Fibroblast of gingiva (primary cell): ENCODE measurements at regions not wholly inside any gene's neighbourhood (a gene's known extent, or its start where the extent isn't known, plus 50 kb on each side); places are given as distances from the start of the nearest gene placed in this dataset.

Experiments
- DNase-seq: peaks from one replicate; pipeline ENCODE4 v3.0.0-alpha.2; 2011; ENCODE audit warnings: low read depth

GRCh38 chr20:40738976-40739375 lies 49.9 kb upstream of the MAFB start:
- no peak for DNase-seq

GRCh38 chr20:40739841-40740240 lies 50.8 kb upstream of the MAFB start:
- DNase-seq: no peak

- peak; percentile 48 for DNase-seq
Measured at GRCh38 chr20:40741507-40742106, 52.6 kb upstream of the MAFB start.

GRCh38 chr20:40743141-40743775 lies 54.2 kb upstream of the MAFB start:
- DNase-seq: no peak

DNA sequence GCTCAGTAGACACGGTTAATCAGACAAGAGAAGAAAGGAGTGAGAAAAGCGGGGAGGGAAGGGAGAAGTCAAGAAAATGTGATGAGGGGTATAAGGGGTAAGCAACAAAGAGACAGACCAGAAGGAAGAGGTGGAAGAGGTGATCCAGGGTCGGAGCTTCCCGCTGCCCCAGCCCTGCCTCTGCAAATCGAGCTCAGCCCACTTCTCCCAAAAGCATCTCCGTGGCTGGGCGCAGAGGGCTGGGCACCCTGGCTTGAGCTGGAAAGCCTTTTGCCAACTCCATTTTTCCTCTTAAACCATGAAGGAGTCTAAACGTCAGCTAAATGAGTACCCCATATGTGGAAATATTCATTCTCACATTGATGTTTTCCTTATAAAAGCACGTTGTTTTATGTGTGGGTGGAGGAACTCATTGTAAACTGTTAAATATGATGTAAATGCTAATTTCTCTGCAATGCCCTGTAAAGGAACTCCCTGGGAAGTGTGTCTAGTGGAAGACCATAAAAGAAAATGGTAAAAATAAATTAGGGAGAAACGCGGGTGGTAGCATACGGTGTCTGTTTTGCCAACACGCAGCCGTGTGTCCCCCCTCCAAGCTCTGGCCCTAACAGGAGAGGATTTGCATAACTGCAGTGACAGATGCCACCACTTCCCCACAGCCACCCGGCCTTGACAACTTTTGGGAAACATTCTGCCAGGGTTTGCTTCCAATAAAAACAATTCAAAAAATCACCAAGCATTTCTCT lies 55.2 kb upstream of the MAFB start:
- DNase-seq: no peak

DNA sequence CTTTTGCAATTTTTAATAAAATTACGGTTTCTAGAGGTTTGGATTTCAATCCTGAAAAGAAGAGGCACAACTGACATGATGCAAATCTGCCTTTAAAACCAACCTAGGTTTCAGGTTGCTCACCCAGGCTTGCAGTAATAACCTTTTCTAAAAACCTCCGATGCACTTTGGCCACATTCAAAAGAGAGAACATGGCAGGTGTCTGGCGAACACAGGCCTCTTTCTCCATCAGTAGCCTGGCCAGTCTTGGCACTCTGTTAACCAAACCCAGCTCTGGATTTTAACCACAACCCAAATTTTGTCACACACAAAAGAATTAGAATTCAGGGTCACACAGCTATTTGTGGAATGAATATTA lies 55.8 kb upstream of the MAFB start:
- no peak for DNase-seq

DNA sequence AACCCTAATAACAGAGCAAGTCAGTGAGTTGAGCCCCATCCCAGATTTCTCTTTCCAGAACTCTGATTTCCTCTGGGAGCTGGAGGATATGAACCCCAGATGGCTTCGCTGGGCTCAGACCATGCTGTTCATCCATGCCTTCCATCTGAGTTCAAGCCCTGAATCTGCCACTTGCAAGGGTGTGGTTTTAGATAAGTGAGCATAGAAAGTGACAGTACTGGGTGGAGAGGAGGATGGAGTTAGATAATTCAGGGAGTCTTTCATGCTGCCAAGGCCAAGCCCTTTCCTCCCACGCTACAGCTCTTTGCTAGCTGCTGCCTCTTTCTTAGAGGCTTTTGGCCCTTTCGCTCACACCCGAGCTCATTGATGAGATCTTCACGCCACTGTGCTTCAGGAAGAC lies 57.2 kb upstream of the MAFB start:
- DNase-seq: no peak

GRCh38 chr20:40748182-40748581 lies 59.1 kb upstream of the MAFB start:
- DNase-seq: no peak

- DNase-seq: peak; percentile 15
Measured at GRCh38 chr20:40749985-40750506, 61.0 kb upstream of the MAFB start.

GRCh38 chr20:40750541-40751035 lies 61.6 kb upstream of the MAFB start:
- no peak for DNase-seq

DNA sequence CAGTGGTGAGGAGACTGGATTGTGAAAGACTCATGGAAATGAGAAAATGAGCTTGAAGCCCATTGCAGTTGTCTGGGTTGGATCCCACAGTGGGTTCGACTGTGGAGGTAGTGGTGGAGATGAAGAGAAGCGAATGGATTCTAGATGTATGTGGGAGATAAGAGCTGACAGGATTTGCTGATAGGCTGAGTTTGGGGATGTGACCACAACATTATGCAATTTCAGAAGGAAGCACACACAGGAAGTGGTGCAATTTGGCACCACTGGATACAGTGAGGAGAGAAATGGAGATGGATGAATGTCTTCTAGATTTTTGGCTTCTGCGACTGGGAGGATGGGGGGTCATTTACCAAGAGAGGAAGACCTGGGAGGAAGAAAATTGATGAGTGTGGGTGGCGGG lies 64.4 kb upstream of the MAFB start:
- DNase-seq: no peak

GRCh38 chr20:40754339-40754943 lies 65.4 kb upstream of the MAFB start:
- peak; percentile 77 for DNase-seq

DNA sequence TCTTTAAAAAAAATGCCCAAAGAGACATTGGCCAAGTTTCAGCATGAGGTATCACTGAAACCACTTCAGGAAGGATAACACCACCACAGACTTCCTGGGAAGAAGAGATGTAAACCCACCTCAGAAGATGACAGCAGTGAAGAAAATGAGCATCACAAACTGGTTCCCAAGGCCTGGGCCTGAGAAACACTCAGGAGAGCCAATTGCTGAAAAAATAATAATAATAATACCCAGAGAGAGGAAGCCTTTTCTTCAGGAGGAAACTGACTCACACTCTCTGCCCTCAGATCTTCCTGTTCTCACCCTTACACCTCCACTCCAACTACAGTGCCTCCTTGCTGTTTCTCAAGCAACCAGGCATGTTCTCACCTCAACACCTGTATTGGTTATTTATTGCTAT lies 68.1 kb upstream of the MAFB start:
- DNase-seq: no peak

DNA sequence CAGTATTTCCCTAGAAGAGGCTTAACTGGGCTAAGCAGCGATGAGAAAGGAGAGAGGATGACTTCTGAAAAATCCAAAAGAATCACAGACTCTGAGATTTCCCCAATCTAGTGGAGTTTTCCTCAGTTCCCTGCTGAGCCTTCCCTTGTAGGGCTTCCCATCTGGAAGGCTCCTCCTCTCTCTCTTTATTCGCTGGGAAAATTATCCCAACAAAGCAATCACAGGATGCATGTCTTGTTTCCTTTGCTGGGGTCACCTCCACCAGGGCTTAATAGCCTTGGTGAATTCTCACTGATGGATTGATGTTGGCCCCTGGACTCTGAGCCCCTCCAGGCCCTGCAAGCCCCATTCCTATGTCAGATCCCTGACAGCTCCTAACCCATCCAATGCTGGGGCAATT lies 69.8 kb upstream of the MAFB start:
- no peak for DNase-seq

- no peak for DNase-seq
Measured at GRCh38 chr20:40760399-40760798, 71.4 kb upstream of the MAFB start.

DNA sequence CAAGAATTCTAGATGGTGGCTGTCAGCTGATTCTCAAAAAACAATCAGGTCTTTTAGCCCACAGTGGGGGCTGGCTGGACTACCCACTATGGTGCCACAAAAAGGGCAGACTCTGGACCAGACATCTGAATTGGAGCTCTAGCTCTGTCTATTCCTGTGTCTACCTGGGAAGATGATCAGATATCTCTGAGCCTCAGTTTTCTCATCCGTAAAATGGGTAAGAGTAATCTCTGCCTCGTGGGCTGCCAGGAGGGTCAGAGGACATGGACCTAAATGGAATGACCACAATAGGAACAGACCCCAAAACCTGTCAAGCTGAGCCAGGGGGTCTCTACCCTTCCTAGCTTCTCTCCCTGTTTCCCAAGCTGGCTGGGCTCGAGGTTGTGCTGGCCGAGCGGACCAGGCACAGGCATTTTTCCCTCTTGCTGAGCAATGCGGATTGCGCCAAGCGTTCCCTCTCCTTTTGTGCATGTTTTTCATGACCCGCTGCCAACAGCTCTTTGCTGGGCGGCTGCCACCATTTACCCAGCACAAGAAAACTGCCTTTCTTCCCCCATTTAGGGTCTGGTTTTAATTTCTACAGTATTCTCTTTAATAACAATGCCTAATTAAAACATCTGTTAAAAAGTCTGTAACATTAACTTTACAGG lies 74.7 kb upstream of the MAFB start:
- DNase-seq: peak; percentile 90

DNA sequence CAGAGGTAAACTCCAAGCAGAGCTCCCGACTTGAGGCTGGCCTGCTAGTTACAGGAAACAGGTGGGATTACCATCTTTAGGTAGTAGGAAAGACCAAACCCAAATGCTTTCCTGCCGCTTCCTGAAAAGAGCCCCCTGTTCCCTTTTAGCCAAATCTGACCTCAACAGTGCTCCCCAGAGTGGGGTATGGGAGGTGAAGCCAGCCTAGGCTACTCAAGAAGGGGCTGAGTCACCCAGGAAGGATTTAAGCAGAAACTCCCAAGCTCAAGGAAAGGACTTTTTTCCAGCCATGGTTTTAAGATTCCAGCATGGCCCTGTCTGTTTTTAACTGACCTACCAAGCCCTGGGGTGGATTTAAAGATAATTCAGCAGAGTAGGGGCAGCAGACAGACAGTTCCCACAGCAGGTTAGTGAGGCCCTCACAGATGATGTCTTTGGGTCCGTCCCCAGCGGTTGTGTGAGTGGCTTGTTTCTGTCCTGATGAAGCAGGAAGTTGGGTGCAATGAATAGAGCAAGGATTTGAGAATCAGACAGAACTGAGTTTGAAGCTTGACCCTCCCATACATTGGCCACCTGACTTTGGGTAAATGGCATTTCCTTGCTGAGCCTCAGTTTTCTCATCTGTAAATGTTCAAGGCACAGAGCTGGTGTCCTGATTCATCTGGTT lies 76.9 kb upstream of the MAFB start:
- no peak for DNase-seq

- no peak for DNase-seq
Measured at GRCh38 chr20:40766790-40767614, 78.0 kb upstream of the MAFB start.

DNA sequence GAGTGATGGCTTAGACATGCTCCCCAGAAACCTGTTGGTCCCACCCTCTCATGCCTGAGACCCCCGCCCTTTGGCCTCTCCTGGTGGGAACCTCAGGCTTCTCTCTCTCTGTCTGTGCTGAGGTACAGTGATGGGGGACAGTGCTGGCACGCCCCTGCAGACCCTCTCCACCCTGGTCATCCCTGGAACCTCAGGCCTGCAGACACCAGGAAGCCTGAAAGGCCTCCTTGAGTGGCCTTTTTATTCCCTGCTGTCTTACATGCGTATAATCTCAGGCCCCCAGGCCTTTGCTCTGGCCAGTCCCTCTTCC lies 78.5 kb upstream of the MAFB start:
- DNase-seq: no peak

DNA sequence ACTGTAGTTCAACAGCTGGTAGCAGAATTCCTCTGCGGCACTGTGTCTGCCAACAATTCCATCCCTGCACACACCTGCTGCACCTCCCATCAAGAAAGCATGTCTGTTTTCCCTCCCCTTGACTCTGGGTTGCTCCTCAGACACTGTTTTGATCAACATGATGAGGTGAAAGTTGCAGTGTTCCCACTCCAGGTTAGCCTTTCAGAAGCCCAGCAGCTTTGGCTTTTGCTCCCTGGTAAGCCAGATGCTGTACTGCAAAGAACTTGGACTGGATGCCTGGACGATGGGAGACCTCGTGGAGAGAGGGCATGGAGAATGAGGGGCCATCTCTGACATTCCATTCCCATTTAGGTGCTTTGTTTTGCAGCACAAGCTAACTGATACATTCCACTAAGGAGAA lies 79.1 kb upstream of the MAFB start:
- DNase-seq: no peak

DNA sequence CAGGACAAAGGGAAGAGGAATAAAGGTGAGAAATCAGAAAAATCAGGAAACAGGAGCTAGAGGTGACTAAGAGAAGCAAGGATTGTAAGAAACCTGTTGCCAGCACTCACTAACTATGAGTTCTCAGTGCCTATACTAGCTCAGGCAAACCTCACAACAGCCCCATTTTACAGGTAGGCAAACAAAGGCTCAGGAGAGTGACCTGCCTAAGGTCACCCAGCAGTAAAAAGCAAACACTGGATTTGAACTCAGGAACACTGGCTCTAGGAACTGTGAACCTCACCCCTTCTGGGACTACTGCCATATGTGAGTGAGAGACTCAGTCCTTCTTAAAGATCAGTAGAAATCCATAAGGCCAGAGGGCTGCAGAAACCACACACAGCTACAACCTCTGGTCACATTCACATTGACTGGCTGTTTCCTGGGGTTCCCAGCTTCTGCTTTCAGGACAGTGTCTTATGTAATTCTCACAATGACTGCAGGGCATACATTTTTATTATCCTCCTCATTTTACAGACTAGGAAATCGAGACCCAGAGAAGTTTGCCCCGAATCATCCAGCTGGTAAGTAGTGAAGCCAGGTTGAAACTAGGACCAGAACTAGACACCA lies 80.7 kb upstream of the MAFB start:
- DNase-seq: no peak
